ENCODE measurements at regions not wholly inside any gene's neighbourhood (a gene's known extent, or its start where the extent isn't known, plus 50 kb on each side); places are given as distances from the start of the nearest gene placed in this dataset.

- TF ChIP-seq POLR2A (IDR thresholded peaks at IDR 0.05; ENCODE audit: low read depth, low read length) (no peak), EZH2 (IDR thresholded peaks at IDR 0.05; ENCODE audit: borderline replicate concordance, low read depth, low read length, severe bottlenecking) (no peak), CTCF (IDR thresholded peaks at IDR 0.05; ENCODE audit: extremely low read depth in 1 of 2, insufficient read depth in 1 of 2, low read depth in 1 of 2, low read length in 2 of 2) (no peak)
These were observed 280.6 kb downstream of the ARRDC4 start for GRCh38 chr15:98241032-98241554.
